ENCODE measurements at regions not wholly inside any gene's neighbourhood (a gene's known extent, or its start where the extent isn't known, plus 50 kb on each side); places are given as distances from the start of the nearest gene placed in this dataset.
"Not testable (repeated sequence)": the region's sequence is repeated elsewhere in the genome, so short reads cannot be mapped to it uniquely, and the experiment has no call there.

- DNase-seq: no peak
Measured at GRCh38 chr17:43315369-43315768, 81.6 kb upstream of the RNU2-1 start.

GRCh38 chr17:43314611-43315011 lies 80.8 kb upstream of the RNU2-1 start:
- no peak for DNase-seq

GRCh38 chr17:43312011-43312410 lies 78.2 kb upstream of the RNU2-1 start:
- no peak for DNase-seq

DNA sequence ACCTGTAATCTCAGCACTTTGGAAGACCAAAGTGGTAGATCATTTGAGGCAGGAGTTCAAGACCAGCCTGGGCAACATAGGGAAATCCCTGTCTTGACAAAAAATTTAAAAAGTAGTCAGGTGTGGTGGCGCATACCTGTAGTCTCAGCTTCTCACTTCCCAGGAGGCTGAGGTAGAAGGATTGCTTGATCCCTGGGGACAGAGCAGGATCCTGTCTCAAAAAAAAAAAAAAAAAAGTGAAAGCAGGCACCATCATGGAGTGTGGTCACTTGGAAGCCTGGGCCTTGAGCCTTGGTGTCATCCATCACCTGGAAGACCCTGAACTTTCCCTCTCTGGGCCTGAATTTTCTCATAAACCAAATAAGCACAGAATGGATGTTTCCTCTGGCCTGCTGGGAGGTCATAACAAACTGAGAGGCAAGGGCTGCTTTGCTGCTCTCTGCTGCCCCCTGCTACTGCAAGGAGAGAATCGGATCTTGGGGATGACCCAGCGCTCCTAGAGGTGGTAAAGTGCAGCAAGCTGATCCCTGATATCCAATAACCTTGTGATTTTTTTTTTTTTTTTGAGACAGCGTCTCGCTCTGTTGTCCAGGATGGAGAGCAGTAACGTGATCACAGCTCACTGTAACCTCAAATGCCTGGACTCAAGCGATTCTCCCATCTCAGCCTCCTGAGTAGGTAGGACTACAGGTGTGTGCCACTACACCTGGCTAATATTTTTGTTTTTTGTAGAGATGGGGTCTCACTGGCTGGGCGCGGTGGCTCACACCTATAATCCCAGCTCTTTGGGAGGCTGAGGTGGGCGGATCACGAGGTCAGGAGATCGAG lies 75.9 kb upstream of the RNU2-1 start:
- DNase-seq: no peak

- DNase-seq: no peak
Measured at GRCh38 chr17:43308999-43309398, 75.2 kb upstream of the RNU2-1 start.

DNA sequence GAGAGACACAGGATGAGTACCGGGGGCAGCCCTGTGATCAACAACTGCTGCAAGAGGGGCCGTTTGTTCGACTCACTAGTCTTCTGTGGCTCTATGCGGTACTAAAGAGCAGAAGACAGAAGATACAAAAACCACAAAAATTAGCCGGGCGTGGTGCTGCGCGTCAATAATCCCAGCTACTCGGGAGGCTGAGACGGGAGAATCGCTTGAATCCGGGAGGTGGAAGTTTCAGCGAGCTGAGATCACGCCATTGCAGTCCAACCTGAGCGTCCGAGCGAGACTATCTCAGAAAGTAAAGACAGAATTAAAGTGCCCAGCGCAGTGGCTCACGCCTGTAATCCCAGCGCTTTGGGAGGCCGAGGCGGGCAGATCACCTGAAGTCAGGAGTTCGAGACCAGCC lies 71.0 kb upstream of the RNU2-1 start:
- DNase-seq: not testable (repeated sequence)

GRCh38 chr17:43303049-43303448 lies 69.3 kb upstream of the RNU2-1 start:
- not testable (repeated sequence) for DNase-seq

DNA sequence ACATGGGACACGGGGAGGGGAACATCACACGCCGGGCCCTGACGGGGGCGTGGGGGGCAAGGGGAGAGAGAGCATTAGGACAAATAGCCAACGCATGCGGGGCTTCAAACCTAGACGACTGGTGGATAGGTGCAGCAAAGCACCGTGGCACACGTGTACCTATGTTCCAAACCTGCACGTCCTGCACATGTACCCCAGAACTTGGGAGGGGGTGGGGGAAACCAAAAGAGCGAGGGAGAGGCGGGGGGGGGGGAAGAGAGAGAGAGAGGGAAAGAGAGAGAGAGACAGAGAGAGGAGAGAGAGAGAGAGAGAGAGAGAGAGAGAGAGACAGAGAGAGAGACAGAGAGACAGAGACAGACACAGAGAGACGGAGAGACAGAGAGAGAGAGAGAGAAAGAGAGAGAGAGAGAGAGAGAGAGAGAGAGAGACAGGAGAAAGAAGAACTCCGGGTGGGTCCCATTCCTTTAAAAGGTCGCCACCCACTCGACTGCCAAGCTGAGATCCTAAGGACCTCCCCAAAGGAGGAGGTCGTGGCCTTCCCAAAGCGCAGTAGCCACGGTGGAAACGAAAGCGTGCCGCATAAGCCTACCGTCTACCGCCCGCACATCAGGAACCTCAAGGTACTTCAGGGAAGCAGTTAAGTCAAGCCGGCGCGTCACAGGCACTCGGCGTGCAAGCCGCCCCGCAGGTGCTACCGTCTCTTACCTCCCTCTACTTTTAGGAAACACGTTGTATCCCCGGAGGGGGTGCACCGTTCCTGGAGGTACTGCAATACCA lies 65.7 kb upstream of the RNU2-1 start:
- not testable (repeated sequence) for DNase-seq

- DNase-seq: not testable (repeated sequence)
Measured at GRCh38 chr17:43289670-43290069, 55.9 kb upstream of the RNU2-1 start.

DNA sequence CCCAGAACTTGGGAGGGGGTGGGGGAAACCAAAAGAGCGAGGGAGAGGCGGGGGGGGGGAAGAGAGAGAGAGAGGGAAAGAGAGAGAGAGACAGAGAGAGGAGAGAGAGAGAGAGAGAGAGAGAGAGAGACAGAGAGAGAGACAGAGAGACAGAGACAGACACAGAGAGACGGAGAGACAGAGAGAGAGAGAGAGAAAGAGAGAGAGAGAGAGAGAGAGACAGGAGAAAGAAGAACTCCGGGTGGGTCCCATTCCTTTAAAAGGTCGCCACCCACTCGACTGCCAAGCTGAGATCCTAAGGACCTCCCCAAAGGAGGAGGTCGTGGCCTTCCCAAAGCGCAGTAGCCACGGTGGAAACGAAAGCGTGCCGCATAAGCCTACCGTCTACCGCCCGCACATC lies 49.8 kb upstream of the RNU2-1 start:
- not testable (repeated sequence) for DNase-seq

Measured in midbrain (tissue), 1 donor.